HG02970 (cell line): ENCODE measurements at regions not wholly inside any gene's neighbourhood (a gene's known extent, or its start where the extent isn't known, plus 50 kb on each side); places are given as distances from the start of the nearest gene placed in this dataset.

ENCODE experiments used
- ATAC-seq: cut with Tn5 transposase; IDR thresholded peaks from one replicate; pipeline ENCODE4 v1.9.1; 2021; ENCODE audit warnings: mild to moderate bottlenecking, moderate library complexity, moderate number of reproducible peaks; ENCODE audit not compliant: unreplicated experiment, low FRiP score

DNA sequence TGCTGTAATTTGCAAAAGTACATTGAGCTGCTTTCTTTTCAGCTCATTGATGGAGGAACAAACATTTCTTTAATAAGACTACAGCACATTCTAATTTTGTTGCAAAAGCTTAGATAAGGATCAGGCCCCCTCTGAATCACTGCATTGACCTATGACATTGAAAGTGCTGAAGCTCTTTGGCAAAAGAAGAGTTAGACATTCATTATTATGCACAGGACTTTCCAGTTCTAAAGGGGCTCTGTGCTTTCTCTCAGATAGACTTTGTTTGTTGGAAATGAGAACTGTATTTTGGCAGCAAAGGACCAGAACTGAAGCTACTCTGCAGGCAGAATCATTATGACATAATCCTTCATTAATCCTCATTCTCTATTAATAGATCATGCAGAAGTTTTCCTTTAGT is 252.9 kb upstream of the SOX2 start:
- ATAC-seq: no peak

DNA sequence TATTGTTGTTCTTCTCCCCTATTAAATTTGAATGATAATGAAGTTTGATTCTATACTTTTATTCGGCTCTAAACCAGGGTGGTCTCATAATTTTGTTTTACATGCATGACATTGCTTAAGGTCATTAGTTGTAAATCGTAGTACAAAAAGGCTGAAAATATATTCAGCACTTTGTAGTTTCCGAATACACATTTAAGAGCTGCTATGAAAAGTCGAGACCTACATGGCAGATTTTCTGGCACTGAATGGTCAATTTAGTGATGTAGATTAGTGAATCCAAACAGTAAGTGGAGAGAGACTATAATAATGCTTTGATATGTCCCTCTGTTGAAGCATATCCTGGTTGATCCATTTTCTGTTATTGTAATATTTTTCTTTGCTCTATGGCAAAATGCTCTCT is 254.0 kb upstream of the SOX2 start:
- ATAC-seq: no peak

DNA sequence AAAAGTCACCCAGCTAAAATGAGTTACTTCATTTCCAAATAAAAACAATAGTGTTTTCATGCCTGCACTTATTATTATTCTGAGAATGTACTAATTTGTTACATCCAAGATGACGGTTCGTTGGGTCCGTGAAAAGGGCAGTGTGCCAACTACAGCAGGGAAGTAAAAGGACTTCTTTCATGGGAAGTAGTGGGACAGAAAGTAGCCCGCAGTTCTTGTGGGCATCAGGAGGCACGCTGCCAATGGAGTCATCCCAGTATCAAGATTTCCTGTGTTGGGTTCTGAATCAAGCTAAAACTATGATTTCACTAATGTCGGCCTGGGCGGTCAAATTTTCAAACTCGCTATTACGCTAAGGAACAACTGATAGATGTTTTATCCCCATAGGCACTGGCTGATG is 254.5 kb upstream of the SOX2 start:
- no peak for ATAC-seq

DNA sequence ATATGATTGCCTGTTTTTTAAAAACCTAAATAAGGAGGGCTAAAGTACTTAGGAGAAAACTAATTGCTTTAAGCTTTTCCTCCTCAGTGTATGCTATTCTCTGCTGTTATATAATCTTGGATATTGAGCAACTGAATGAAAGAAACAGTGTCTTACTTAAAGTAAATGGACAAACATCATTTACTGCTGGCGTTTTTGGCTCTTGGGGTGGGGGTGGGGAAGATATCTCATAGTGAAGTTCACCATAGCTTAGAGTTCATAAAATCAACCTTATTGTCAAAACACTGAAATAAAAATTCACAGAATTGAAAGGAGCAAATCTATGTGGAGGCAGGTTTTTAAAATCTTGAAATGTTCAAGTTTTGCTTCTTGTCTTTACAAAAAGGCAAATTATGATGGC is 256.4 kb upstream of the SOX2 start:
- ATAC-seq: no peak

DNA sequence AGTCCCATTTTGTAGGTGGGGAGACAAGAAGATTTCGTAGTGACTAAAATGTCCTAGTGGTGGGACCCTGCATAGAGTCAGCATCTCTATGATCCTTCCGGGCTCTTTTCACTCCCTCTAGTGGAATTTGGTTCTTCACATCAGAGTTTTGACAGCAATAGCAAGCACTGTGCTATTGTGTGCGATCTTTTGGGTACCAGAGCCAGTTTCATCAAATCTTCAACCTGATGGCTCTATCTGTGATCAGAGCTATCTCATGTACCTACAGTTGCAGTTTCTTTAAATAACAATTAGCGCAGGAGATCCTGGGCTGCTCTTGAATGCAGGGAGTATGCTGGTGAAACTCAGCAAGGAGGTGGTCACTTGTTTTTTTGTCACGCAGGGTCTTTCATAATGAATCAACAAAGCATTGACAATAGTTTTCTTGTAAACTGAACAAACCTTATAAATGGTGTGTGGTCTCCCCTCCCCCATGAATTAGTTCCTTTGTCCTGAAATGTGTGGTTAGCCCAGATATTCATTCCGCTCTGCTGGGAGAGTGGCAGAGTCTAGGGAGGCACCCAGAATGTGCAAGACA is 257.2 kb upstream of the SOX2 start:
- no peak for ATAC-seq

DNA sequence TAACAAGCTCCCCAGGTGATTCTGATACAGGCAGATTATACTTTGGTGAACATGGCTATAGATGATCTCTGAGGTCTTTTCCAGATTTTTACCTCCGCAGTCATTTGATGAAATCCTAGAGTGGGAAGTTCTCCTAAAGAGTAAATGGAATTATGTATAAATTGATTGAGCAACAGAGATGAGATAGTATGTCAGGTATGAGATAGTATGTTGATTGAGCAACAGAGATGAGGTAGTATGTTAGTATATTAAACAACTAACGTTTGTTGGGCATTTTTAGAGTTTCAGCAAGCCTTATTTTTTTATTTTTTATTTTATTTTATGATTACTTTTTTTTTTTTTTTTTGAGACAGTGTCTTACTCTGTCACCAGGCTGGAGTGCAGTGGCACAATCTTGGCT is 265.0 kb upstream of the SOX2 start:
- no peak for ATAC-seq

DNA sequence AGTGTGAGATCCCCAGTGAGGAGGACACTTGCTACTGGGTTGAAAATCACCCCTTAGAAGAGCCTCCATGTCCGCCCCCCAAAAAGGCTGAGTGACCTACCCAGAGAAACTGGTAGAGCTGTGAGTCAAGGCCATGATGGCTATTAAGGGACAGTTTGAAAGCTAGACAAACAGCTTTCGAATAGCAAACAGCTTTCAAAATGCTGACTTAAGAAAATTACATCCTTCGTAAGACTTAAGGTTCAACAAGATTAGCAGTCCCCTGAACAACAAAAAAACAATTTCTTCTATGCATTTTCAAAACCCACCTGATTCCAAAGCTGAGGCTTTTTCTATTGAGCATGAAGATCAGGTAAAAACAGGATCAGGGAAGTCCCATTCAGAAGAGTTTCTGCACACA is 269.7 kb upstream of the SOX2 start:
- no peak for ATAC-seq

DNA sequence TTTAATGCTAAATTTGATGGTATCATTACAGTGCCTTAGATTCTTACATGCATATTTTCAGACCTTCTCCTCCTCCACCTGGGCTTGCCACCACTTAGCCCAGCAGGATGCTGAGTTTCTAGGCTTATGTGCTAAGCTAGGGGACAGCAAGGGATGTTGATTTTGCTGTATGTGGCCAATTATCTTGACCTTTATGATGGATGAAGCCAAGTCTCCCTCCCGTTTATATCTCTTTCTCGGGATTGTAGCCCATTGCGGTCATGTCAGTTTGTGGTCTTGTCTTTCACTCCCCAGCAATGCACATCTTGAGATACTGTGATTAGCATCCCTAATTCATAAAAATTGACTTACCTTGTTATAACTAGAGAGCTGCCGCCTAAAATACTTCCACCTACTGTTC is 278.7 kb upstream of the SOX2 start:
- ATAC-seq: no peak

DNA sequence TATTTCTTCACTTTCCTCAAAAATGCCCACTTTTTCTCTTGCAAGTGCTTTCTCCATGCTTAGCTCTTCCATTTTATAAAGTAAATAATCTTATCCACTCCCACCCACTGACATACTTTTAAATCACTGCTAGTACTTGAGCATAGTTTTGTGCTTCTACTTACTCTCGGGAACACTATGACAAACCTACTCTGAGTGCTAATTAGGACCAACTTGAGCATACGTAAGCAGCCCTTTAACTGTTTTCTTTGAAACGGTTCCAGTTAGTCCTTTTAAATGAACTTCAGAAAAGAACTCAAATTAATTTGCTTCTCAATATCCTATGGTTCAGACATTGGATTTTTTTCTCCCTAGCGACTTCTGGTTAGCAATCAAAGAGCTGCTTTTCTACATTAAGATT is 280.0 kb upstream of the SOX2 start:
- no peak for ATAC-seq

DNA sequence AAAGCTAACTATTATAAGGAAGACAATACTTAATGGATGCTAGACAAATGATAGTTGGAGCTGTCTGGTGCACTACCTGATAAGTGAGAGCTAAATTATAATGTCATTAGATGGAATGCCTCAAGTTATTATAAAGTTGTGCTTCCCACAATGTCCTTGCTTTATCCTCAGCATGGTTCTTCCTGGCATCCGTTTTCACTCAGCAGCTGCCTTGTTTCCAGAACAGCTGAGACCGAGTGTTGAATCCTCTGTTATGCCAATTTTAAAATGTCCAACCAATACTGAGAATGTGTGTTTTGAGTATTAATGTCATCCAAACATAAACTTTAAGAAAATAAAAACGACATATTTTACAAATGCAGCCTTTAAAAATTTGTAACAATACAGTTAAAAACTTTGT is 286.7 kb upstream of the SOX2 start:
- no peak for ATAC-seq

DNA sequence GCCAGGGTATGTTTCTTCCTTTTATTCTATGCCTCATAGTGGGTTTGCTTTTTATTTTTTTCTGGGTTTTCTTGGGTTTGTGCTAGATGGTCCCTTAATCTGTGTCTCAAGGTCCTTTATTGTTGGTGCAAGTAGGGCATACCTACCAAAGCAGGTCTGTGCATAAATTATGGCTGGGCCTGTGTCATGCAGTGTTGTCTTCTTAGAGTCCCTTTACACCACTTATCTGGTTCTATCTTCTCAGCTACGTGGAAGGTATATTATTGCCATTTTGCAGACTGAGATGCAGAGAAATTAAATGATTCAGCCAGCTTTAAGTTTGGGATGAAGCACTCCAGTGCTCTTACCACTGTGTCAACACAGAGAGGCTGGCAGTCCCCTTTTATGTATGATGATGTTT is 293.5 kb upstream of the SOX2 start:
- no peak for ATAC-seq

DNA sequence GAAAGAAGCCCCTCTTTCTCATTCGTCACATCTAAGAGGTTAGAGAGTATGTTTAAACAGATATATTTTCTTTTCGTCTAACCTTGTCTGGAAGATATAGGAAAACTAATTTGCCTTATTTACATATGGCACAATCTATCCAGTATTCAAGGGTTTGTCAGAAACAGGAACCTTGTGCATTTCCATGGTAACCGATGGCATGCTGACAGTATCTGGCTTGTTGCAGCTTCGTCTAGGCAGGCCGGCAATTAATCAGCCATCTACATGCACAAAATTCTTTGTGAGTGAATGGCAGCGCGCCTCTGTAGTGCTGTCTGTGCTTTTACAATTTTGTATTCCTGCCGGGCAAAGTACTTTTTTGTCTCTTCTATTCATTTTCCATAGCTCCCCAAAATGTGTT is 294.0 kb upstream of the SOX2 start:
- ATAC-seq: no peak

DNA sequence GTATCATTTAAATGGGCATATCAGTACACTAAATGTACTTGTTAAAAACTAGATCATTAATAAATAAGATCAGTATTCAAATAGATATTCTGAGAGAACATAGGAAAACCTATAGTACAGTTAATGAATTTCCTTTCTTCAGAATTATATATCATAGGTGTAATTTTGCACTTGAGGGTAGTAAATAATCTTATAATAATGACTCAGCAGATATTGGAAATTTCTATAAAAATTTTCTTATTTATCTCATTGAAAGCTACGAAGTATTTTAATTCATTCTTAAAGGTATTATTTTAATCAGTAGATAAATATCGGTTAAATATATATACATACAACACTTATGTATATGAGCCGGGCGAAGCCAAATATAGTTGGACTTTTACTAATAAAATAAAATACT is 300.9 kb upstream of the SOX2 start:
- ATAC-seq: no peak

DNA sequence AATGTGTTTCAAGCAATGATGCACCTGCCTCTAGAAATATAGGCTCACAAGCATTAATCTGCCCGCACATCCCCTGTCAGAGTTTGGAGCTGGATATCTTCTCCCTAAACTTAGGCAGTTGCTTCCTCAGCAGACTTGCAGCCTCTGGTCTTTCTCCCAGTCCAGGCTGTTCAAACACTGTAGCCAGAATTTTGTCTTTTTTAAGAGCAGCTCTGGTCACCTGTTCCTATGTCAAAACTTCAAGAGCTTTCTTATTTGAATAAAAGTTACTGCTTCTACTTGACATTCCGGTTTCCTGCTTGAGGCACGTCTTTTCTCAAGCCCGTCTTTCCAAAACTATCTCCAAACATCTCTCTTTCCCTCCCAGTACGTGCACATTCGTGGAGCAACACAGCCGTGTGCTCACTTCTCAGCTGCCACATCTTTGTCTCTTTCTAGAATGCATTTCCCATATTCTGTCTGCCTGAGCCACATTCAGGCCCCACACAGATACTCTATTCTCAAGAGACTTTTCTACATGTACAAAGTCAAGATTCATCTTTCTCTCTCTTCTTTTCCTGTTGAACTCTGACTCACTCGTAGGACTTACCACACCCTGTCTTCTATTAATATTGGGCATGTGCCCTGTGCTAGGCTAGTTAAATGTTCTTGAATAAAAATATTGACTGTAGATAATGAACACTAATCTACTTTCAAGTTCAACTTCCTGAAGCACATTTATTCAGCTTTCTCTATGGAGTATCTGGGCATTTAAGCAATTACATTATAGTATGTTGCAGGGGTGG is 307.7 kb upstream of the SOX2 start:
- no peak for ATAC-seq

DNA sequence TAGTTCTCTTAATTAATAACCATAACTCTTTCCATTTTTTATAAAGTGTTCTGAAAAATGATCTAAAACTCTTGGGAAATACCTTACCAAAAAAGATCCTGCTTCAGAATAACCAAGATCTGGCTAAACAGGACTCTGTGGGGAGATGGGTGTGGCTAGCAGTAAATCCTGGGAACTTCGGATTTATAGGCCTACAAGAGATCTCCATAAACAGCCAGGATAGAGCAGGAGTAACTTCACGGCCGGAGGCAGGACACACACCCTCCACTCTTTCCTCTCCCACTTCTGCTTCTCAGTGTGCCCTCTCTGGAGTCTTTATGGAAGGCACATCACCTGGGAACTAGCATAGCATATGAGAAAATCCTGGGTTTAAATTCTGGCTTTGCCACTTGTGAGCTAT is 309.4 kb upstream of the SOX2 start:
- no peak for ATAC-seq

DNA sequence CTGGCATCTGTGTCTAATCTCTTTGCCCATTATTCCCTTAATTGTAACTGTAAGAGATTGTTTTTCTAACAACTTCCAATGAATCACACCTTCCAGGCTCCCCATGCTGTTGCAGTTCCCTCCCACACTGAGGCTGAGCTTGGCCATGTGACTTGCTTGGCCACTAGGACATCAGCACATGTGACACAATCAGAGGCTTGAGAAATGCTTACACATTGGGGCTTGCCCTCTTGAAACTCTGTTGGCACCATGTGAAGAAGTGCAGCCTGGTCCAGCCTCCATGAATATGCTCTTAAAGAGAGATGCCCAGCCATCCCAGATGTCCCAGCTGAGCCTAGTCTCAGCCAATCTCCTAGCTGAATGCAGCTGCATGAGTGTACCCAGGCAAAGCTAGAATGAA is 326.8 kb upstream of the SOX2 start:
- no peak for ATAC-seq

DNA sequence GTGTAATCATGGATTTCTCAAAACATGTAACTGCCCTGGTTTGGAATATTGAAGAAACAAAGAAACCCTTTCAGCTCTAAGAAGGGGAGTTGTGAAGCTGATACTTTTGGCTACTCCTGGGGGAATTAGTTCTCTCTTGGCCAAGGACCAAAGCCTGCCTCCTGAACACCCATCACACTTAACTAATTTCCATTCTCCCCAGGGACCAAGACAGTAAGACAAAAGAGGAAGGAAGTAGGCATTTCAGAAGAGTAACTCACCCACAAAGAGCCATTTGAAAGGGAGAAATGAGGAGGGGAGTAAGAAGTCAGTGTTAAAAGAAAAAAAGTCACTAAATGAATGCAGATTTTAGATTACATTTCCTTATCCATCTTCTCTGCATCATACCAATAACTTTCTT is 328.0 kb upstream of the SOX2 start:
- no peak for ATAC-seq

DNA sequence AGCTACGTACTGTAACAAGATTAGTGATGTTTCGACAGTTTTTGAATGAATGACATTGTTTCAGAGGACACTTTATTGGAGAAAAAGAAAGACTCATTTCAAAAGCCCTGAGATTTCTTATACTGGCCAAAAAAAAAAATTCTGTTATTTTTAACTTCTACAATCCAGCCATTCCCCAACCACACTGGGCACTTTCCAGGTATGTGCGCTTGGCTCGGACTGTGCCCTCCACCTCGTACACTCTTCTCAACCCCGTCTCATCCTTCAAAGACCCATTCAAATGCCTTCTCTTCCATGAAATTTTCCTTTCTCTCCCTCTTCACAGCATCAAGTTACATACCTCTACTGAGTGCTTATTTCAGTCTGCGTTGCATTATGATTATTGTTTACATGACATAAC is 328.5 kb upstream of the SOX2 start:
- ATAC-seq: no peak

DNA sequence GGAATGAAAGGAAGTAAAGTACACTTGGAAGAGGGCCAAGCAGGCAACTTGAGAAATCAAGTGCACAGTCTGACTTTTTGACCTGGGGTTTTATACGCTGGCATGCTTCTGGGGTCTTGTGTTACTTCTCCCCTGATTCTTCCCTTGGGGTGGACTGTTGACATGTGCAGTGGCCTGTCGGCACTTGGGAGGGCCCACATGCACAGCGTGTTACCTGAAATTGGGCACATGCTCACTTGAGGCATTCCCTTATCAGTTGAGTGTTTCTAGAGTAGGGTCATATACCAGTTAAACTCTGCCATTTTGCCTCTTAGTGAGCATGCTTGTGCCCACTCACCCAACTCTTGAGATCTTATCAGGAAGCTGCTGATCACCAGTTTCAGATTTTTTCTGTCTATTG is 329.1 kb upstream of the SOX2 start:
- no peak for ATAC-seq

DNA sequence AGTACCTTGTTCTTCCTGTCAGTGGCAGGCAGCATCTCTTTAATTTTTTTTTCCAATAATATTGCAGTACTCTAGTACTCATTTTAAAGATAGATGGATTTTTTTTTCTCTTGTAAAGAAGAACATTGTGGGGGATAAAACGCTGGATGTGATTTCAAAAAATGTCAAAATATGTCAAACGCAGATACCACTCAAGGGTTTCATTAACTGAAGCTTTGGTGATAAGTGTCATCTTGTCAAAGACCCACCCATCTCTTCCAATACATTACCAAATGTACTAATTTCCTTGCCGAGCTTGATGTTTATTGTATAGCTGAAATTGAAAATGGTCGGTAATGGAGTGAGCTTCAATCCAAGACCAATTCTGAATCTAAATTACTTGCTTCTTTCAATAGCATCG is 332.4 kb upstream of the SOX2 start:
- no peak for ATAC-seq

DNA sequence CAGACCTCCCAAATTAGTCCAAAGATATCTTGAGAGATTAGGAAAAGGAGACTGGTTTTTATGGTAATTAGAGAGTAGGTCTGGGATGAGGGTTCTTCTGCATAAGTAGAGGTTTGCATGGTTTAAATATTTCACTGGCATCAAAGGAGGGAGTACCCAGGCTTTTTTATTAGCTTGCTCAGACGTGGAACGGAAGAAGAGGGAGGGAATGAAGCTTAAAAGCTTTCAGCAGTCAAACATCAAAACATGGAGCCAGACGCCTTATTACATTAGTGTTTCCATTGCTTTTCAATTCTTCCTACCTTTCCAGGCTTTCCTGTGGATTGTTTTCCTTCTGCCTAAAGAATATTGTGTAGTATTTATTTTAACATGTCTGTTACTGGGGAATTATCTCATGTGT is 342.1 kb upstream of the SOX2 start:
- no peak for ATAC-seq

DNA sequence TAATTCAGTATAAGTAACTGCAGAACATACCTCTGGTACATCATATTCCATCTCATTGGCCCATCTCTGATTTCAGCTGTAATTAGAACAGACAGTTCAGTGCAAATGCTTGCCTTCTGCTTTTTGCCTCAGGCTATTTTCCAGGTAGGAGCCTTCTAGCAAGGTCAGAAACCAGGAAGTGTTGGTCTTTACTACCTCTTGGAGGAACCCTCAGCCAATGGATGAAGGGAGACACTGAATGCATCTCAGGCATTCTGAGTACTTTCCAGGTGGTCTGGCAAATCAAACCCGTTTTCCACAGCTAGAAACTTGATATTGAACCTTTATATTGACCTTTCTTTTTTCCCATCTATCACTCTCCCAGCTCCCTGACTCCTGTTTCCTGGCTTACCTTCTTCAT is 348.5 kb upstream of the SOX2 start:
- ATAC-seq: no peak

DNA sequence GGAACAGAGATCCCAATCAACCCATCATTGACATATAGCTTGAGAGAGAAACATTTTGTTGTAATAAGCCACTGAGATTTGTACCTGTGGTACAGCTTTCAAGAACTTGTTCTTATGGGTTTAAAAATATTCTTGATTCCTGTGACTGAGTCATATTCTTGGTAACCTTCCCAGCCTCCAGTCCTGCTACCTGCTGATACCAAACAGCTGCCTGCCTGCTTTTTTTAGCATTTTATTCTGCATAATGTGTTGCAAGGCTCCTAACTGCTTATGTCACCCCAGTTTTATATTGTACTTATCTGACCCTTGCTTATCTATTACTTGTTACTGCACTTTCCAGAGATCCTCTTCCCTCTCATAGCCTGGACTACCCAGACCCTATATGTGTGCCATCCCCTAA is 349.3 kb upstream of the SOX2 start:
- ATAC-seq: no peak
